Endothelial cell of umbilical vein (primary cell): ENCODE measurements at regions not wholly inside any gene's neighbourhood (a gene's known extent, or its start where the extent isn't known, plus 50 kb on each side); places are given as distances from the start of the nearest gene placed in this dataset.

Experiments
- BruUV-seq: library from RNA; stranded (reverse); fragments of 400-500 nt; replicated peaks from 2 replicates; lab custom pipeline; 2021; lab: Mats Ljungman, UMichigan
- CTCF ChIA-PET: fragments of 300-600, 350-600 bp; sonication (Branson Sonifier 250); formaldehyde crosslinking; loops from one replicate; lab custom pipeline; 2021; ENCODE audit warnings: antibody characterized with exemption, inconsistent platforms; lab: Charles Lee
- POLR2A ChIA-PET: fragments of 300-600, 350-600 bp; sonication (Branson Sonifier 250); formaldehyde crosslinking; loops from one replicate; lab custom pipeline; 2021; ENCODE audit warnings: antibody characterized with exemption, inconsistent platforms; lab: Charles Lee
- DNase-seq: peaks from one replicate; pipeline ENCODE4 v3.0.0-alpha.2; 2011; ENCODE audit warnings: low read depth, low spot score
- FAIRE-seq: peaks from 2 replicates; lab custom pipeline; 2011; peaks lifted over from hg19 to GRCh38; lab: Jason Lieb, UNC
- H2AFZ ChIP-seq: 2 replicates; pipeline ENCODE4 v1.6.0; 2012; ENCODE audit warnings: low read depth, low read length, control low read depth, inconsistent platforms
- H3K27ac ChIP-seq: 2 replicates; pipeline ENCODE4 v1.5.1; 2011; ENCODE audit warnings: low read depth, mild to moderate bottlenecking, control low read depth, low read length, moderate library complexity; ENCODE audit not compliant: insufficient read depth
- H3K27me3 ChIP-seq, 2 experiments: 2 replicates each; pipeline versions ENCODE4 v1.6.0 to v1.6.1; 2011; ENCODE audit warnings: low read length in 2 of 2, mixed read lengths in 1 of 2; ENCODE audit not compliant: control insufficient read depth in 2 of 2, insufficient read depth in 2 of 2
- H3K36me3 ChIP-seq, 2 experiments: 2 replicates in 1 of 2; 3 replicates in 1 of 2; pipeline ENCODE4 v1.5.1; 2011; ENCODE audit warnings: low read length in 2 of 2, mild to moderate bottlenecking in 1 of 2, moderate library complexity in 1 of 2; ENCODE audit not compliant: control insufficient read depth in 2 of 2, insufficient read depth in 2 of 2; ENCODE audit errors: extremely low read depth in 1 of 2
- H3K4me1 ChIP-seq: 3 replicates; pipeline ENCODE4 v1.5.1; 2011; ENCODE audit warnings: mild to moderate bottlenecking, low read length; ENCODE audit not compliant: control insufficient read depth, insufficient read depth; ENCODE audit errors: extremely low read depth
- H3K4me2 ChIP-seq: 2 replicates; pipeline ENCODE4 v1.6.1; 2011; ENCODE audit warnings: low read length, control low read depth, mixed read lengths; ENCODE audit not compliant: insufficient read depth
- H3K4me3 ChIP-seq, 3 experiments: fragments of 200-600 bp in 1 of 3; sonication (generic), shearing (Covaris generic) in 1 of 3; replicated peaks in 1 of 3; 2 replicates each; pipeline ENCODE4 v1.5.1; 2011 to 2016; ENCODE audit warnings: control low read depth in 3 of 3, low read length in 3 of 3, mild to moderate bottlenecking in 2 of 3, inconsistent platforms in 1 of 3, low read depth in 1 of 3, moderate library complexity in 1 of 3; ENCODE audit not compliant: insufficient read depth in 1 of 3
- H3K79me2 ChIP-seq: 2 replicates; pipeline ENCODE4 v1.6.0; 2012; ENCODE audit warnings: low read length, inconsistent platforms; ENCODE audit not compliant: control insufficient read depth, insufficient read depth
- H3K9ac ChIP-seq: replicated peaks from 2 replicates; pipeline ENCODE3; 2011; ENCODE audit warnings: low read length, control low read depth; ENCODE audit not compliant: insufficient read depth; ENCODE audit errors: extremely low read depth
- H3K9me1 ChIP-seq: replicated peaks from 3 replicates; pipeline ENCODE4 v1.6.0; 2011; ENCODE audit warnings: mild to moderate bottlenecking, low read length; ENCODE audit not compliant: control insufficient read depth, insufficient read depth; ENCODE audit errors: extremely low read depth
- H3K9me3 ChIP-seq: replicated peaks from 2 replicates; pipeline ENCODE4 v1.5.1; 2012; ENCODE audit warnings: low read length, inconsistent platforms; ENCODE audit not compliant: control insufficient read depth, insufficient read depth
- H4K20me1 ChIP-seq: replicated peaks from 2 replicates; pipeline ENCODE3; 2011; ENCODE audit warnings: mild to moderate bottlenecking, low read length; ENCODE audit not compliant: control insufficient read depth, insufficient read depth; ENCODE audit errors: extremely low read depth
- CTCF ChIP-seq, 2 donors: IDR thresholded peaks; 1 replicate in 1 of 2; 2 replicates in 1 of 2; pipeline ENCODE4 v1.5.1; 2011; ENCODE audit warnings: low read length in 2 of 2, mild to moderate bottlenecking in 2 of 2, moderate library complexity in 2 of 2, control low read depth in 1 of 2, inconsistent platforms in 1 of 2, low read depth in 1 of 2; ENCODE audit not compliant: insufficient read depth in 1 of 2; ENCODE audit errors: extremely low read depth in 1 of 2
- EZH2 ChIP-seq: IDR thresholded peaks from 2 replicates; pipeline ENCODE4 v1.6.1; 2012; ENCODE audit warnings: borderline replicate concordance, low read depth, mild to moderate bottlenecking, moderate library complexity, low read length, inconsistent platforms; ENCODE audit not compliant: severe bottlenecking
- FOS ChIP-seq: IDR thresholded peaks from 2 replicates; pipeline ENCODE4 v1.6.1; 2011; ENCODE audit warnings: mild to moderate bottlenecking, low read length, moderate library complexity, borderline replicate concordance; ENCODE audit not compliant: insufficient read depth
- GATA2 ChIP-seq: IDR thresholded peaks from 2 replicates; pipeline ENCODE4 v1.7.0; 2011; ENCODE audit warnings: low read depth, mild to moderate bottlenecking, moderate library complexity, mixed read lengths, low read length; ENCODE audit not compliant: insufficient read length, insufficient read depth
- JUN ChIP-seq: IDR thresholded peaks from 2 replicates; pipeline ENCODE4 v1.6.1; 2011; ENCODE audit warnings: borderline replicate concordance, low read depth; ENCODE audit not compliant: insufficient read length, insufficient read depth
- MAX ChIP-seq: IDR thresholded peaks from 2 replicates; pipeline ENCODE4 v1.6.1; 2011; ENCODE audit not compliant: insufficient read depth, insufficient read length
- MYC ChIP-seq: IDR thresholded peaks from one replicate; pipeline ENCODE4 v1.6.1; 2011; ENCODE audit warnings: mild to moderate bottlenecking, low read depth, low read length
- POLR2A ChIP-seq: IDR thresholded peaks from 2 replicates; pipeline ENCODE4 v1.6.1; 2012; ENCODE audit warnings: low read depth, mild to moderate bottlenecking, control low read depth, low read length
- POLR2AphosphoS5 ChIP-seq: IDR thresholded peaks from 2 replicates; pipeline ENCODE4 v1.6.1; 2012; ENCODE audit warnings: low read depth, mild to moderate bottlenecking, control low read depth, low read length, moderate library complexity; ENCODE audit not compliant: insufficient read depth
- dilution Hi-C: fragments of 300-500 bp; cut with MboI; formaldehyde crosslinking; loops from one replicate; pipeline ENCODE4 v1.15.0; 2019; ENCODE audit warnings: low sequenced_read_pairs; ENCODE audit not compliant: extremely low pct_ligation_motif_present
- intact Hi-C: fragments of 100-400 bp; cut with micrococcal nuclease; formaldehyde crosslinking; loops from one replicate; pipeline ENCODE4 v1.10.0; 2022

GRCh38 chr3:59303452-59303851, 253.6 kb upstream of the CFAP20DC start:
- BruUV-seq = no TSS peak
- H3K36me3 ChIP-seq = no peaks in the 10 kb centered on the region
- H3K79me2 ChIP-seq = no peaks in the 10 kb centered on the region
- no peak overlapping the region for H3K9ac ChIP-seq
- no peaks in the 10 kb centered on the region for H3K27me3 ChIP-seq
- H4K20me1 ChIP-seq = no peaks in the 10 kb centered on the region
- H3K27ac ChIP-seq = no peak overlapping the region
- H3K4me1 ChIP-seq = no peaks in the 10 kb centered on the region
- TF ChIP-seq POLR2A (no peak), CTCF (IDR thresholded peaks at IDR 0.05; ENCODE audit: extremely low read depth in 1 of 2, insufficient read depth in 1 of 2, low read depth in 1 of 2, low read length in 2 of 2) (no peak), FOS (no peak), MYC (no peak), GATA2 (no peak), EZH2 (no peak), MAX (no peak), POLR2AphosphoS5 (no peak), JUN (no peak)
- no peak overlapping the region for H3K4me3 ChIP-seq
- intact Hi-C loops (no loop called here), dilution Hi-C loops (no loop called here)
- POLR2A ChIA-PET = no interaction called here
- no peaks in the 10 kb centered on the region for H3K9me1 ChIP-seq
- DNase-seq = no peak
- CTCF ChIA-PET = no interaction called here
- H2AFZ ChIP-seq = no peak overlapping the region
- no peak for FAIRE-seq
- H3K9me3 ChIP-seq = no peaks in the 10 kb centered on the region
- H3K4me2 ChIP-seq = no peak overlapping the region
